ENCODE measurements at regions not wholly inside any gene's neighbourhood (a gene's known extent, or its start where the extent isn't known, plus 50 kb on each side); places are given as distances from the start of the nearest gene placed in this dataset.
A peak's percentile ranks its signal among the peaks of the same experiment; 100 is the strongest.

DNA sequence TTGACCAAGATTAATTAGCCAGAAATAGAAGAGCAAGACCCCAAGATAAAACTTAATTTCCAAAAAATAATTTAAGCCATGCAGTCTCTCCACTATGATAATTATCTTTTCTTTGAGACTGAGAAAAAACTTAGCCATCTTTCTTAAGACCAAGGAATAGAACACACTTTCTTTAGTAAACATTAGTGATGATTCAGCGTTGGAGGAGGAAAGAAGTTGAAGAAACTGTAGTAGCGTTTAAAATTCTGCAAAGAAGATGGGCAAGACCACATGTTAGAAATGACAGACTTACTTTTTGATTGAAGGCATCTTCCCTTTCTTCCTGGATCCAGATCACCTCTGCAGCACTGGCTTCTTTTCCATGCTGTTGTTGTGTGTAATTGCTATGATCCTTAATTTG is 124.8 kb upstream of the RASSF8 start:
- Histone ChIP-seq H3K9ac (ENCODE audit: extremely low read depth, insufficient read length, low read length) (no peak overlapping the region), H3K4me2 (ENCODE audit: insufficient read depth, insufficient read length, low read length) (no peak overlapping the region), H3K9me3 (ENCODE audit: control insufficient read depth, low read depth, low read length) (no peaks in the 10 kb centered on the region), H3T11ph (ENCODE audit: low read length) (no peak overlapping the region), H2BK120ac (ENCODE audit: low read depth, low read length, poor library complexity, severe bottlenecking) (no peak overlapping the region), H3K4me1 (ENCODE audit: insufficient read depth, low read length) (no peaks in the 10 kb centered on the region), H4K5ac (ENCODE audit: insufficient read length, low read depth, low read length) (no peak overlapping the region), H2AK5ac (ENCODE audit: insufficient read length, low read length) (no peak overlapping the region), H2BK20ac (ENCODE audit: low read depth, low read length, poor library complexity, severe bottlenecking) (no peak overlapping the region), H2BK12ac (ENCODE audit: insufficient read length, low read depth, low read length) (no peak overlapping the region), H3K18ac (ENCODE audit: insufficient read length, low read depth, low read length) (no peak overlapping the region), H3K56ac (ENCODE audit: insufficient read length, low read depth, low read length) (no peak overlapping the region), H3K4ac (ENCODE audit: low read depth, low read length) (no peak overlapping the region), H3K79me1 (ENCODE audit: insufficient read depth, low read depth, low read length, poor library complexity, severe bottlenecking) (no peaks in the 10 kb centered on the region), H2AFZ (ENCODE audit: low read length) (peak overlapping the region; percentile 32), H3K23ac (ENCODE audit: insufficient read length, low read depth, low read length) (no peak overlapping the region), H3K27ac (ENCODE audit: insufficient read length, low read depth, low read length) (no peak overlapping the region), H3K27me3 (ENCODE audit: insufficient read depth, low read length) (no peaks in the 10 kb centered on the region), H3K23me2 (ENCODE audit: insufficient read length, low read depth, low read length, poor library complexity, severe bottlenecking) (no peaks in the 10 kb centered on the region), H4K20me1 (ENCODE audit: control insufficient read depth, insufficient read depth, insufficient read length) (no peaks in the 10 kb centered on the region), H3K14ac (ENCODE audit: insufficient read depth, low read length) (no peak overlapping the region), H4K91ac (ENCODE audit: insufficient read length, low read depth, low read length) (no peak overlapping the region), H3K79me2 (ENCODE audit: insufficient read depth, low read length) (no peaks in the 10 kb centered on the region), H2BK15ac (ENCODE audit: low read depth, low read length) (no peak overlapping the region), H2BK5ac (ENCODE audit: insufficient read length, low read length) (no peak overlapping the region), H4K8ac (replicated peaks; ENCODE audit: insufficient read length, low read depth, low read length) (no peak overlapping the region)
- Mint-ChIP-seq H3K36me3 (ENCODE audit: insufficient read depth in 1 of 3, low read depth in 3 of 3) (no peaks in the 10 kb centered on the region), H3K9me3 (no peaks in the 10 kb centered on the region; a peak in 1 of 5 replicates), H3K4me3 (no peak overlapping the region), H3K27ac (no peak overlapping the region), H3K4me1 (peaks cover 2 to 10% of the 10 kb centered on the region in 2 experiments; a peak in 2 of 4 replicates), H3K27me3 (ENCODE audit: low read depth) (no peaks in the 10 kb centered on the region)
- TF ChIP-seq, protein P1, sequence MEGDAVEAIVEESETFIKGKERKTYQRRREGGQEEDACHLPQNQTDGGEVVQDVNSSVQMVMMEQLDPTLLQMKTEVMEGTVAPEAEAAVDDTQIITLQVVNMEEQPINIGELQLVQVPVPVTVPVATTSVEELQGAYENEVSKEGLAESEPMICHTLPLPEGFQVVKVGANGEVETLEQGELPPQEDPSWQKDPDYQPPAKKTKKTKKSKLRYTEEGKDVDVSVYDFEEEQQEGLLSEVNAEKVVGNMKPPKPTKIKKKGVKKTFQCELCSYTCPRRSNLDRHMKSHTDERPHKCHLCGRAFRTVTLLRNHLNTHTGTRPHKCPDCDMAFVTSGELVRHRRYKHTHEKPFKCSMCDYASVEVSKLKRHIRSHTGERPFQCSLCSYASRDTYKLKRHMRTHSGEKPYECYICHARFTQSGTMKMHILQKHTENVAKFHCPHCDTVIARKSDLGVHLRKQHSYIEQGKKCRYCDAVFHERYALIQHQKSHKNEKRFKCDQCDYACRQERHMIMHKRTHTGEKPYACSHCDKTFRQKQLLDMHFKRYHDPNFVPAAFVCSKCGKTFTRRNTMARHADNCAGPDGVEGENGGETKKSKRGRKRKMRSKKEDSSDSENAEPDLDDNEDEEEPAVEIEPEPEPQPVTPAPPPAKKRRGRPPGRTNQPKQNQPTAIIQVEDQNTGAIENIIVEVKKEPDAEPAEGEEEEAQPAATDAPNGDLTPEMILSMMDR (conservative IDR thresholded peaks at IDR 0.05), result no peak
- no peak for DNase-seq
- no CpG with 5 or more reads among the region's 2 CpGs for whole genome bisulfite sequencing (ENCODE audit: extremely low coverage, insufficient read length, low lambda C conversion rate)
